ENCODE measurements at regions not wholly inside any gene's neighbourhood (a gene's known extent, or its start where the extent isn't known, plus 50 kb on each side); places are given as distances from the start of the nearest gene placed in this dataset.
"Not testable (repeated sequence)": the region's sequence is repeated elsewhere in the genome, so short reads cannot be mapped to it uniquely, and the experiment has no call there.

GRCh38 chr6:74507649-74508048 lies 698.2 kb downstream of the COL12A1 start:
- no peak for ATAC-seq
- no peaks in the 10 kb centered on the region for H3K27me3 Mint-ChIP-seq
- CTCF ChIA-PET = no interaction called here

DNA sequence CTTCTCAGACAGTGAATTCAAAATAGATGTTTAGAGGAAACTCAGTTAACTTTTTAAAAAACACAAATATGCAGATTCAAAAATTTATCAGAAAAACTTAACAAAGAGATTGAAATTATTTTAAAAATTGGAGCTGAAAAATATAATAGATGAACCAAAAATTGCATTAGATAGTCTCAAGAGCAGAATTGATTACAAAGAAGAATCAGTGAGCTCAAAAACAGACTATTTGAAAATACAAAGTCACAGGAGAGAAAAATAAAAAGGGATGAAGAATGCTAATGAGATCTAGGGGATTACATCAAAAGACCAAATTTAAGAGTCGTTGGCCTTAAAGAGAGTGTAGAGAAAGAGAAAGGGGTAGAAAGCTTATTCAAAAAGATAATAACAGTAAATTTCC lies 700.5 kb downstream of the COL12A1 start:
- no peaks in the 10 kb centered on the region for H3K27me3 Mint-ChIP-seq
- DNase-seq (no peak), ATAC-seq (no peak)
- H3K27ac Mint-ChIP-seq = no peak overlapping the region
- H3K9me3 Mint-ChIP-seq (ENCODE audit: low read depth) = peaks cover 18% of the 10 kb centered on the region
- H3K4me3 Mint-ChIP-seq = no peak overlapping the region
- H3K4me1 Mint-ChIP-seq = no peaks in the 10 kb centered on the region
- CTCF ChIA-PET = no interaction called here
- H3K36me3 Mint-ChIP-seq = no peaks in the 10 kb centered on the region

More at GRCh38 chr6:74507649-74508048, 698.2 kb downstream of the COL12A1 start:
- no peak for DNase-seq
- no peaks in the 10 kb centered on the region for H3K36me3 Mint-ChIP-seq
- H3K4me3 Mint-ChIP-seq = no peak overlapping the region
- H3K27ac Mint-ChIP-seq = no peak overlapping the region
- no peaks in the 10 kb centered on the region for H3K4me1 Mint-ChIP-seq
- peaks cover 21% of the 10 kb centered on the region for H3K9me3 Mint-ChIP-seq (ENCODE audit: low read depth)

DNA sequence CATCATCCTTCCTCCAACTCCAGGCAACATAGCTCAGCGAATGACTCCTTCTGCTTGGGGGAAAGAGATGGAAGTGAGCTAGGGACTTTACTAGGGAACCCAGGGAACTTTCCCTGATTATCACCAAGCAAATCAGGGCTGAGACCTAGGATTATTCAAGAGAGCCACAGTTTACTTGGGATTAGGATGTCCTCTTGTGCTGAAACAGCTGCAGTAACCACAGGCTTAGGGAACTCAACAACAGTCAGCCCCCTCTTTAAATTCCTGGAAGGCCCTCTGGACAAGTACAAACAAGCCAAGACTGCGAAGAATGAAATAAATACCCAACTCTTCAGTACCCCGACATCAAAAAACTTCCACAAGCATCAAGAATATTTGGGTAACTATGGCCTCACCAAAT lies 700.9 kb downstream of the COL12A1 start:
- peaks cover 18% of the 10 kb centered on the region for H3K9me3 Mint-ChIP-seq (ENCODE audit: low read depth)
- H3K4me3 Mint-ChIP-seq = no peak overlapping the region
- CTCF ChIA-PET = no interaction called here
- no peak overlapping the region for H3K27ac Mint-ChIP-seq
- ATAC-seq = no peak
- DNase-seq = no peak
- no peaks in the 10 kb centered on the region for H3K36me3 Mint-ChIP-seq
- no peaks in the 10 kb centered on the region for H3K27me3 Mint-ChIP-seq
- H3K4me1 Mint-ChIP-seq = no peaks in the 10 kb centered on the region

DNA sequence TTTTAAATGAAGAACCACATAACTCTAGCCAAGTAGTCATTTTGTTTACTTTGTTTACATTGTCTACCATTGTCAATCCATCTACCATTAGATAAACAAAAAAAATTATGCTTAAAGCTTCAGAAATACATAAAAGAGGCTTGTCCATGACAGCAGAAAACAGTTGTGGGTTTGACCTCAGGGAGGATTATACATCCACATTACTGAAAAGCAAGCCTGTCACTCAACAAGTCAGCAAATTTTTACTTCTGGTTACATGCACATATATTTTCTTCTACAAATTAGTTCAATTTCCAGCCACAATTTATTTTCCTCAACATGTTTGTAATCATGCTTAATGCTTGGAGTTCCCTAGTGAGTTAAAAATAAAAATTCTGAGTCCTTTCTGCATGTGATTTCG lies 713.3 kb downstream of the COL12A1 start:
- no peak for DNase-seq
- Mint-ChIP-seq H3K4me1 (no peaks in the 10 kb centered on the region), H3K9me3 (ENCODE audit: low read depth) (no peaks in the 10 kb centered on the region), H3K36me3 (no peaks in the 10 kb centered on the region), H3K27me3 (no peaks in the 10 kb centered on the region), H3K4me3 (no peak overlapping the region), H3K27ac (no peak overlapping the region)
- CTCF ChIA-PET = no interaction called here
- no peak for ATAC-seq

GRCh38 chr6:74491844-74492374 lies 713.9 kb downstream of the COL12A1 start:
- Mint-ChIP-seq H3K4me3 (no peak overlapping the region), H3K27ac (no peak overlapping the region), H3K27me3 (no peaks in the 10 kb centered on the region), H3K9me3 (ENCODE audit: low read depth) (no peaks in the 10 kb centered on the region), H3K36me3 (no peaks in the 10 kb centered on the region), H3K4me1 (no peaks in the 10 kb centered on the region)
- CTCF ChIA-PET = no interaction called here
- ATAC-seq = no peak
- DNase-seq = no peak

GRCh38 chr6:74488726-74489125 lies 717.1 kb downstream of the COL12A1 start:
- H3K36me3 Mint-ChIP-seq; H3K9me3 Mint-ChIP-seq (ENCODE audit: low read depth); H3K4me1 Mint-ChIP-seq; H3K4me3 Mint-ChIP-seq; DNase-seq; ATAC-seq; CTCF ChIA-PET; H3K27ac Mint-ChIP-seq; H3K27me3 Mint-ChIP-seq: not testable (repeated sequence)

DNA sequence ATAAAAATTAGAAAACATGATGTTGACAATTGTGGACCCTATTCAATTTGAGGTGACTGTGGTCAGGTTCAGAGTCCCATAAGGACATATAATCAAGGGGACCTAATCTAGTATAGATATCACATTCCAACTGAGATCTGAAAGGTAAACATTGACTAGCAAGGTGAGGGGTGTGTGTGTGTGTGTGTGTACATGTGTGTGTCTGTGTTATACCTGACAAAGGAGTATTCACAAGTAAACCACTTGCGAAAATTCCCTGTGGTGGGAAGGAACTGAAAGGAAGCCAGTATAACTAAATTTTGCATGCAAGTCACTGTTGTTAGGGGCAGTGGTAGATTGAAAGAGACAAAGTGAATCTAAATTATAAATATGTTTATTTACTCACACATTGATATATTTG lies 723.7 kb downstream of the COL12A1 start:
- DNase-seq (no peak), ATAC-seq (no peak)
- no peak overlapping the region for H3K27ac Mint-ChIP-seq
- no peaks in the 10 kb centered on the region for H3K36me3 Mint-ChIP-seq
- CTCF ChIA-PET = no interaction called here
- H3K4me1 Mint-ChIP-seq = no peaks in the 10 kb centered on the region
- no peaks in the 10 kb centered on the region for H3K27me3 Mint-ChIP-seq
- no peak overlapping the region for H3K4me3 Mint-ChIP-seq
- peaks cover 6% of the 10 kb centered on the region for H3K9me3 Mint-ChIP-seq (ENCODE audit: low read depth)

DNA sequence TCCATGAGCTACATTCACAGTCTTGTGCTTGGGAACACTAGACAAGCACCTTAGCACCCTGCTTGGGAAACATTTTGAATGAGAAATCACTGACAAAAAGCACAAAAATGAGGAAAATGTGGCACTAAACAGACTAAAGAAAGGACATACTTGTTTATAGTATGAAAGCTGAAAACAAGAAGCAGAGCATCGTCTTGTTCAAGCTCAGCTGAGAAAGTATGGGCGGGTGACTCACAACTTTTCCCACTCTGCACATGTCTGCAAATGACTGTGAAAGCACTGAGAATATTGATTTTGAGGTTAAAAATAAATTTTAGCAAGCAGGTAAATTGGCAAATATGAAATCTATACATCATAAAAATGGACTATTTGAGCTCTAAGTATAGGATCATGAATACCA lies 725.3 kb downstream of the COL12A1 start:
- CTCF ChIA-PET = no interaction called here
- Mint-ChIP-seq H3K9me3 (ENCODE audit: low read depth) (peaks cover 4% of the 10 kb centered on the region), H3K27me3 (no peaks in the 10 kb centered on the region), H3K27ac (no peak overlapping the region), H3K4me1 (no peaks in the 10 kb centered on the region), H3K4me3 (no peak overlapping the region), H3K36me3 (no peaks in the 10 kb centered on the region)
- DNase-seq (no peak), ATAC-seq (no peak)

DNA sequence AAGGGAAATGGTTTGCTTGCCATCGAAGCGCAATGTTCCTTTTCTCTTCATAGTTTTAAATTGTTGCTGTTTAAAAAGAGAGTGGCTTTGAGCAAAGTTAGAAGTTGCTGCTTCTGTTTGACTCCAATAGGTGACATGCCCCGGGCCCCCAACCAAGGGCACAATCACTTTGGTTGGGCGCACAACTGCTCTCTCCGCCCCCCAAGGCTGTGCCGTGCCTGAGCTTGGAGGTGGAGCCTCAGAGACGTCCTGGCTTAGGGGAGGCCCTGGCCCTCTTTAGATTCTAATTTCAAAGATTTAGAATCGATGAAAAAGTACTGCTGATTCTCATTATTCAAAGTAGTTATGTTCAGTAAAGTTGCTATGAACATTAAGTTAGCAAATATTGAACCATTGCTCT lies 725.9 kb downstream of the COL12A1 start:
- H3K4me3 Mint-ChIP-seq = no peak overlapping the region
- no peaks in the 10 kb centered on the region for H3K36me3 Mint-ChIP-seq
- CTCF ChIA-PET = no interaction called here
- peaks cover 4% of the 10 kb centered on the region for H3K9me3 Mint-ChIP-seq (ENCODE audit: low read depth)
- ATAC-seq (no peak), DNase-seq (no peak)
- H3K4me1 Mint-ChIP-seq = no peaks in the 10 kb centered on the region
- no peaks in the 10 kb centered on the region for H3K27me3 Mint-ChIP-seq
- no peak overlapping the region for H3K27ac Mint-ChIP-seq

DNA sequence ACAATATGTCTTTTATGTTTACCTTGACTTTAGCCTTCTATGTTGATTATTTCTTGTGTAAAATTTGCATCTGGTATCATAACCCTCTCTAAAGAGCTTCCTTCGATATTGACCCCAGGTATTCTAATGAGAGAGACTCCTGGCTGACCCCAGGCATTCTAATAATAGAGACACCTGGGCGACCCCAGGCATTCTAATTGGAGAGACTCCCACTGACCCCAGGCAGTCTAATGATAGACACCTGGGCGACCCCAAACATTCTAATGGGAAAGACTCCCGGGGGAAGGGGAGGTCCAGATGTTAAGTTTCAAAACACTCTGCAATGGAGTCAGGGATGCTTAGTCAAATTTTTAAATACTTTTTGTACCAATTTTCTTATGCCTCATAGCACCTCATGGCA lies 726.4 kb downstream of the COL12A1 start:
- Mint-ChIP-seq H3K36me3 (no peaks in the 10 kb centered on the region), H3K4me1 (no peaks in the 10 kb centered on the region), H3K27me3 (no peaks in the 10 kb centered on the region), H3K27ac (no peak overlapping the region), H3K4me3 (no peak overlapping the region), H3K9me3 (ENCODE audit: low read depth) (peaks cover 4% of the 10 kb centered on the region)
- DNase-seq = no peak
- no peak for ATAC-seq
- CTCF ChIA-PET = no interaction called here

GRCh38 chr6:74474046-74474445 lies 731.8 kb downstream of the COL12A1 start:
- CTCF ChIA-PET; H3K4me1 Mint-ChIP-seq; H3K27ac Mint-ChIP-seq; H3K9me3 Mint-ChIP-seq (ENCODE audit: low read depth); H3K36me3 Mint-ChIP-seq; H3K4me3 Mint-ChIP-seq; ATAC-seq; H3K27me3 Mint-ChIP-seq; DNase-seq: not testable (repeated sequence)

DNA sequence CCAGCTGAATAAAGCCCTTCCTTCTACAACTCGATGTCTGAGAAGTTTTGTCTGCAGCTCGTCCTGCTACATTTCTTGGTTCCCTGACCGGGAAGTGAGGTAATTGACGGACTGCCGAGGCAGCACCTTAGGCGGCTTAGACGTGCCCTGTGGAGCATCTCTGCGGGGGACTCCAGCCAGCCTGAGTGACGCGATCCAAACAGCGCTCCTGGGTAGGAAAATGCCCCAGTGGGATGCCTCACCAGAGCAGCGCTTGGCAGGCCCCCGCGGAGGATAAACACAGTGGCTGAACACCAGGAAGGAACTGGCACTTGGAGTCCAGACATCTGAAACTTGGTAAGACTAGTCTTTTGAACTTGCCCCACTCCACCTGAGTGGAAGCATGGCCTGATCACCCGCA lies 737.3 kb downstream of the COL12A1 start:
- H3K27me3 Mint-ChIP-seq, H3K36me3 Mint-ChIP-seq, H3K4me3 Mint-ChIP-seq, H3K4me1 Mint-ChIP-seq, H3K27ac Mint-ChIP-seq, CTCF ChIA-PET, ATAC-seq, DNase-seq: not testable (repeated sequence)
- H3K9me3 Mint-ChIP-seq (ENCODE audit: low read depth) = peaks cover 16% of the 10 kb centered on the region

DNA sequence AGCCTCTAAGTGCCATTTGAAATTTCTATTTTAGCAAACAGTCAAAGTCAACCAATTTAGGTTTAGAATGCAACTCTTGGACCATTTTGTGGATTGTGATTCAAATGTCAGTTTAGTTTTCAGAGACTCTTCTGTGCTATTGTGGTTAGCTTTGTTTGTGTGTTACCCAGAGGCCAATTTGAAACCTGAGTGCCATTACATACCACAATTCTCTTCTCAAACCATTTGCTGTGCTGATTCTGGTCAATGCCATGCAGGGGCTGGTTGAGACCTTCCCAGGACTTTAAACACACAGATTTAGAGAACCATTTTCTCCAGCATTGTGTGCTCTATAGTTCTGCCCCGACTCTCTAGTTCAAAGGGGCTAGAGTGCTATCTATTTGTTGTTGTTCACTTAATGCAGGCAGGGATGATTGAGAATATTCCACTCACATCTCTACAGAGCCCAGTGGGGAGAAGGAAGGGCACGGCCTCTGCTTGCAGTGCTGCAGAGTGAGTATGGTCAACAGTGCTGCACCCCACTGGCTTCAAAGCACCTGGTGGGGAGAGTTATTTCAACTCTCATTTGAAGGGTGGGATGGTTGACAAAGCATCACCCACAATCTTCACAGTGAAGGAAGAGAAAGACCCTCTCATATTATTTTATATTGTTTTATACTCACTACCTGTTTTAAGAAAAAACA lies 738.2 kb downstream of the COL12A1 start:
- Mint-ChIP-seq H3K4me3 (no peak overlapping the region), H3K27ac (no peak overlapping the region), H3K27me3 (no peaks in the 10 kb centered on the region), H3K4me1 (no peaks in the 10 kb centered on the region), H3K9me3 (ENCODE audit: low read depth) (peaks cover 16% of the 10 kb centered on the region), H3K36me3 (no peaks in the 10 kb centered on the region)
- CTCF ChIA-PET = no interaction called here
- ATAC-seq = no peak
- no peak for DNase-seq

DNA sequence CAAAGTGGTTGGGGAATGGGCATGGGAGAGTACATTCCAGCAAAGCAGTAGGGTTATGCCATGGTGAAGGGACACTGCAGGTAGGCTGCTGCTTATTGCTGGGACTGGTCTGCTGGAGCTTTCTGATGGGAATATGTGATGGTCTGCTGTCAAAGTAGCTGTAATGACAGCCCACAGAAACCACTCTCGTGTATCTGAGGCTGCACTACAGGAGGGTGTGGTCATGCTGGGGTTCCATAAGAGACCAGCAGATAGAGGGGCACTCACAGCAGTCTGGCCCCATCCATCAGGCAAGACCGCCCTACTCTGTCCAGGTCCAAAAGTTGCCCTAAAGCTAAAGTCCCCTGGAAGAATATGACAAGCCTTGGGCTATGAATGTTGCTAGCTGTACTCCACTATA lies 739.3 kb downstream of the COL12A1 start:
- H3K36me3 Mint-ChIP-seq = no peaks in the 10 kb centered on the region
- CTCF ChIA-PET = no interaction called here
- ATAC-seq = no peak
- no peaks in the 10 kb centered on the region for H3K27me3 Mint-ChIP-seq
- H3K9me3 Mint-ChIP-seq (ENCODE audit: low read depth) = peaks cover 18% of the 10 kb centered on the region
- H3K4me3 Mint-ChIP-seq = no peak overlapping the region
- DNase-seq = no peak
- no peak overlapping the region for H3K27ac Mint-ChIP-seq
- H3K4me1 Mint-ChIP-seq = no peaks in the 10 kb centered on the region

DNA sequence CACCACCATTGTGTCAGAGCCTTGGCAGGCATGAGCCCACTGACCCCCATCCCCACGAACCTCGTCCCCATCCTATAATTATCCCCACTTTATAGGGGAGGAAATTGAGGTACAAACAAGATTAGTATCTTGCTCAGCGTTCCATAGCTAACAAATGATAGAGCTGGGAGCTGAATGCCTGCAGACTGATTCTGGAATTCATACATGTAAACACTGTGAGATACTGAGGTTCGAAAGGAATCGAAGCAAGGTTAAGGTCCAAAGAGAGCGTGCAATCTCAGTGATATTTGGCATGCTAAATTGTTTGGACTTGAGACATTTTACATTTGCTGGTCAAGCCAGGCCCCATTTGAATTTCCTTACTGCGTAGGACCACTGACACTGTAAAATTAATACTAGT lies 746.6 kb downstream of the COL12A1 start:
- CTCF ChIA-PET = no interaction called here
- H3K4me3 Mint-ChIP-seq = no peak overlapping the region
- H3K4me1 Mint-ChIP-seq = no peaks in the 10 kb centered on the region
- no peak for ATAC-seq
- no peak for DNase-seq
- peaks cover 2% of the 10 kb centered on the region for H3K9me3 Mint-ChIP-seq (ENCODE audit: low read depth)
- no peaks in the 10 kb centered on the region for H3K36me3 Mint-ChIP-seq
- H3K27ac Mint-ChIP-seq = no peak overlapping the region
- H3K27me3 Mint-ChIP-seq = no peaks in the 10 kb centered on the region

All from activated CD8-positive, alpha-beta memory T cell treated with anti-CD3 and anti-CD28 coated beads, Interleukin-2, amount 10 ng/mL, durations not matched to agents 7 days and 5 days (primary cell).